Mucosa of rectum (tissue), 2 donors: ENCODE measurements at regions not wholly inside any gene's neighbourhood (a gene's known extent, or its start where the extent isn't known, plus 50 kb on each side); places are given as distances from the start of the nearest gene placed in this dataset.

Experiments used
- H3K27ac ChIP-seq, 2 donors: one replicate each; pipeline ENCODE4 v1.7.0; 2013; ENCODE audit warnings: inconsistent platforms in 2 of 2, low read depth in 2 of 2, low read length in 2 of 2
- H3K27me3 ChIP-seq, 2 donors: one replicate each; pipeline ENCODE4 v1.7.0; 2013; ENCODE audit warnings: low read length in 2 of 2; ENCODE audit not compliant: control insufficient read depth in 2 of 2, insufficient read depth in 2 of 2
- H3K36me3 ChIP-seq, 2 donors: one replicate each; pipeline ENCODE4 v1.7.0; 2013; ENCODE audit warnings: low read length in 2 of 2; ENCODE audit not compliant: control insufficient read depth in 2 of 2, insufficient read depth in 2 of 2
- H3K4me1 ChIP-seq, 2 donors: one replicate each; pipeline ENCODE4 v1.7.0; 2013; ENCODE audit warnings: low read length in 2 of 2, mild to moderate bottlenecking in 1 of 2; ENCODE audit not compliant: control insufficient read depth in 2 of 2, insufficient read depth in 2 of 2
- H3K4me3 ChIP-seq, 2 donors: one replicate each; pipeline ENCODE4 v1.7.0; 2013; ENCODE audit warnings: low read length in 2 of 2
- H3K9ac ChIP-seq, 2 donors: one replicate each; pipeline ENCODE4 v1.7.0; 2013; ENCODE audit warnings: low read length in 2 of 2, low read depth in 1 of 2, mild to moderate bottlenecking in 1 of 2
- H3K9me3 ChIP-seq, 2 donors: one replicate each; pipeline ENCODE4 v1.7.0; 2013; ENCODE audit warnings: low read length in 2 of 2; ENCODE audit not compliant: control insufficient read depth in 2 of 2
- donor health status: healthy.
- donor health status: Normal muscosa, but diverticular disease.

DNA sequence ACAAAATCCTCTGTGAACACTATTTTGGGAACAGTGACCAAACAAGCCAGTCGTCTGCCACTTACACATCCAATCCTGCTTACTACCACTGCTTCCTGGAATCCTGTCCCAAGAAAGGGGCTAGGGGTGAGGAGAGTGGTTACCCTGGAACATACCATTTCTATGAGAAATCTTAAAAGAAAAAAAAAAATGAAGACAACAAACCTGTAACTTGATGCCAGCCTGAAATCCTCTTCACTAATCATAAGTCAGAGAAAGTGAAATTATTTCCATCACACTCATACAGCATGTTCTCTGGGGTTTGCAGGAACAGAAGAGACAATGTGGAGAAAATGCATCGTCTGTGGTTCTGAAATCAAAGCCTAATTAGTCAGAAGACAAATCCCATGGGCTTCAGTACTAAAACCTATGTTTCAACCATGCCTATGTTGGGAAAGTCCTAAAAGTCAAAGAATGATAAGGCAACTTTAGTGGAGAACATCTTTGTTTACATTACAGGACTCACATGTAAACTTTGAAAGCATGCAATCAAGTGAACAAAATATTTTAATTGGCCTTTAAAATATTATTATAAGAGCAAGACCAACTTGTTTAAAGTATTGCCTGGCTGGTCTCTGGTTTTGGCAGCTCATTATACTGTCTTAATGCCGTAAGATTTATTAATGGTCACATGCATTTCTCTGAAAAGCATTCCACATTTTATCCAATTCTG, 220.7 kb downstream of the LTN1 start:
- Histone ChIP-seq H3K36me3 (no peaks in the 10 kb centered on the region), H3K4me3 (no peak overlapping the region), H3K9me3 (no peaks in the 10 kb centered on the region), H3K9ac (peak overlapping the region in 1 of 2 donors; percentile 3), H3K4me1 (peaks cover 0 to 2% of the 10 kb centered on the region in 2 donors), H3K27me3 (no peaks in the 10 kb centered on the region), H3K27ac (peak overlapping the region in 1 of 2 donors; percentile 11)

- H3K27me3 ChIP-seq, result no peaks in the 10 kb centered on the region
- H3K9me3 ChIP-seq, result no peaks in the 10 kb centered on the region
- H3K4me1 ChIP-seq, result peaks cover 0 to 2% of the 10 kb centered on the region in 2 donors
- no peak overlapping the region for H3K4me3 ChIP-seq
- H3K27ac ChIP-seq, result peak overlapping the region; percentile 11 to 18
- peak overlapping the region in 1 of 2 donors; percentile 3 for H3K9ac ChIP-seq
- H3K36me3 ChIP-seq, result no peaks in the 10 kb centered on the region
These were observed 221.6 kb downstream of the LTN1 start for GRCh38 chr21:28770867-28771661.

GRCh38 chr21:28769683-28770082, 223.0 kb downstream of the LTN1 start:
- H3K4me3 ChIP-seq, result no peak overlapping the region
- peaks cover 0 to 2% of the 10 kb centered on the region in 2 donors for H3K4me1 ChIP-seq
- H3K27me3 ChIP-seq, result no peaks in the 10 kb centered on the region
- H3K9ac ChIP-seq, result no peak overlapping the region
- peak overlapping the region in 1 of 2 donors; percentile 11 for H3K27ac ChIP-seq
- H3K36me3 ChIP-seq, result no peaks in the 10 kb centered on the region
- H3K9me3 ChIP-seq, result no peaks in the 10 kb centered on the region

- Histone ChIP-seq H3K9me3 (no peaks in the 10 kb centered on the region), H3K4me1 (peaks cover 0 to 2% of the 10 kb centered on the region in 2 donors), H3K27me3 (no peaks in the 10 kb centered on the region), H3K27ac (no peak overlapping the region), H3K9ac (no peak overlapping the region), H3K36me3 (no peaks in the 10 kb centered on the region), H3K4me3 (no peak overlapping the region)
These were observed 223.9 kb downstream of the LTN1 start for GRCh38 chr21:28768753-28769152.

DNA sequence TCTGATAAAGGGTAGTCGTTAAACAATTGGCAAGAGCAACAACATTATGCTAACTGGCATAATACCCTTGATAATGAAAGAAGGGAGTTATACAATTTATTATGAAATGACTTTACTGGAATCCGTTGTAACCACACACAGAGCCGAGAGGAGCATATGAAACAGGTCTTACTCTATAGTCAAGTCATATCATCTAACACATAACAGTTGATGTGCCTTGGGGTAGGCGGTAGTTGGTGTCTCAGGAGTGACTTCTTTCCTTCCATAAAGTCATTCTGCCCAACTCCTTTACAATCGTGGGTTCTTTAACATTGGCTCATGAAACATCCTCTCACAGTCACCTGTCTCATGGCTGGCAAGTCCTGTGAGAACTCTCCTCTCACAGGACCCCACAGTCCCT, 225.2 kb downstream of the LTN1 start:
- H3K36me3 ChIP-seq, result no peaks in the 10 kb centered on the region
- no peak overlapping the region for H3K27ac ChIP-seq
- H3K4me1 ChIP-seq, result peaks cover 0 to 2% of the 10 kb centered on the region in 2 donors
- H3K9ac ChIP-seq, result no peak overlapping the region
- no peak overlapping the region for H3K4me3 ChIP-seq
- H3K9me3 ChIP-seq, result no peaks in the 10 kb centered on the region
- no peaks in the 10 kb centered on the region for H3K27me3 ChIP-seq

GRCh38 chr21:28763809-28764418, 228.8 kb downstream of the LTN1 start:
- no peak overlapping the region for H3K9ac ChIP-seq
- no peak overlapping the region for H3K27ac ChIP-seq
- no peak overlapping the region for H3K4me3 ChIP-seq
- no peaks in the 10 kb centered on the region for H3K9me3 ChIP-seq
- no peaks in the 10 kb centered on the region for H3K4me1 ChIP-seq
- no peaks in the 10 kb centered on the region for H3K36me3 ChIP-seq
- no peaks in the 10 kb centered on the region for H3K27me3 ChIP-seq

- Histone ChIP-seq H3K9me3 (no peaks in the 10 kb centered on the region), H3K27ac (no peak overlapping the region), H3K4me3 (no peak overlapping the region), H3K9ac (no peak overlapping the region), H3K27me3 (no peaks in the 10 kb centered on the region), H3K4me1 (no peaks in the 10 kb centered on the region), H3K36me3 (no peaks in the 10 kb centered on the region)
These were observed 230.3 kb downstream of the LTN1 start for GRCh38 chr21:28762357-28762735.

DNA sequence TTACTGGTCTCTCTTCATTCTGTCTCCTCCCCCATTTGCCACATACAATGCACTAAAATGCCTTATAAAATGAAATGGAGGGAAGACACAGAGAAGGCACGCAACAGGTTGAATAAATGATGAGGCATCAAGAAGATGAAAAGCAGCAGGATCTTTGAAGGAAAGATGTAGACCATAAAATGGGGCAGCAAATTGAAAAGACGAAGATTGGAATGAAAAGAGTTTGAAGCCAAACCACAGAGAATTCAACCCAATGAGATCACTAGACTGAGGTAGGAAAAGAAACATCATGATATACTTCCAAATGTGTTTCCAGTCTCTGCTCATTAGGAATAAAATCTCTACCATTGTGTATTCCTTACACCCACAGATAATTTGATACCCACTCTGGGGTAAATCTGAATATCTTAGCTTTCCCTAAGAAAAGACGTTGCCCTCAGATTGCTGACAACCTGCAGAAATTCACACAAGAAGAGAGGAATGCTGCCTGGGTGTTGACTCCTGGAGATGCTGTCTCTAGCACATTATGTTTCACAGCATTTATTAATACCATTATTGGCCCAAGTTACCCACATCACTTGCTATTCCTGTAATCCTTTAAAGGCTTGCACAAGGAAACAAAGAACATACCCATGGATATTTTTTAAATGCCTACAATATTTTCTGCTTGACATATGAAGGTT, 230.9 kb downstream of the LTN1 start:
- H3K4me1 ChIP-seq, result no peaks in the 10 kb centered on the region
- no peaks in the 10 kb centered on the region for H3K36me3 ChIP-seq
- H3K27ac ChIP-seq, result no peak overlapping the region

DNA sequence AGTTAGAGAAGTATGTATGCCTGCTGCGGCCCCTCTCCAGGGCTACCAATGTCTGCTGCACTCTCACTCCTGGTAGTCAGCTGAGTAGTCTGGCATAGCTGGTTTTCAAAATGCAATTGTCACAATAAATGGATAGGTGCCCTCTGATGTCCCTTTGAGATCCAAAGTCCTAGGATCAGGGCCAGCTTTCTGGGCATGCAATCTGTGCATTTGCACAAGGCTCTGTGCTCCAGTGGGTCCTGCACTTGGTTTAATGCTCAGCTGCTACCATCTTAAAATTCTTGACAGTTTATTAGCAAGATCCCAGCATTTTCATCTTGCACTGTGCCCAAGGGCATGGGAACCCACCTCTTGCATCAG, 233.8 kb downstream of the LTN1 start:
- H3K4me3 ChIP-seq, result no peak overlapping the region
- no peak overlapping the region for H3K27ac ChIP-seq
- no peaks in the 10 kb centered on the region for H3K9me3 ChIP-seq
- H3K27me3 ChIP-seq, result no peaks in the 10 kb centered on the region
- no peak overlapping the region for H3K9ac ChIP-seq
- H3K4me1 ChIP-seq, result no peaks in the 10 kb centered on the region
- no peaks in the 10 kb centered on the region for H3K36me3 ChIP-seq

More for the DNA sequence above, 230.9 kb downstream of the LTN1 start:
- Histone ChIP-seq H3K9ac (no peak overlapping the region), H3K9me3 (no peaks in the 10 kb centered on the region), H3K4me3 (no peak overlapping the region), H3K27me3 (no peaks in the 10 kb centered on the region)
